ENCODE measurements at regions not wholly inside any gene's neighbourhood (a gene's known extent, or its start where the extent isn't known, plus 50 kb on each side); places are given as distances from the start of the nearest gene placed in this dataset.

DNA sequence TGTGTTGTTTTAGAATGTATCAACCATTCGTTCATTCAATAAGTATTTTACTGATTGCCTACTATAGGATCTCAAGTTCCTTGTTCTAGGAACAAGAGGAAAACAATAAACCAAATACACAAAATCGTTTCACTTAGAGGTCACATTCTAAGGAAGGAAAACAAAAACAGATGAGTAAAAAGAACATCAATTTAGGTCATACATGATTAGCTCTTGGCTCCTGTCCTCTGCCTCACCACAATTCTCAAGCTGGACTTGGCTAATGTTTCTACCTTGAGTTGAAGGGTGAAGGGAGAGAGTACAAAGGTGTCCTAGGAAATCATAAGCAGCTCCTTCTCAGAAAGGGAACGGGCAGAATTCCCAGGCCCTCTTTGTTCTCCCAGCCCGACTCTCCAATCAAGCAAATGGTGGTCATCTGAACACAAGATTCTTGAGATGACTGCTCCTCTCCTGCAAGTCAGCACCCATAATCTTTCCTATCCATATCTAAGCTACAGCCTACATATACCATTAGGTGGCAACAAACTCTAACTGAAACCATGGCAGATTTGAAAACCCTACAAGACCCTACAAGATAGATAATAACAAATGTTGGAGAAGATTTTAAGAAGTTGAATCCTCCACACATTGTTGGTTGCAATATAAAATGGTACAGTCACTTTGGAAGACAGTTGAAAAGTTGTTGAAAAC, 76.0 kb downstream of the CBLN2 start:
- TF ChIP-seq CTCF (IDR thresholded peaks at IDR 0.05): no peak
- no peak for TF ChIP-seq EP300 (IDR thresholded peaks at IDR 0.05)
- no peak for TF ChIP-seq POLR2A (IDR thresholded peaks at IDR 0.05)

Measured in tibial nerve (tissue), 4 donors.